Heart left ventricle (tissue), 16 donors: ENCODE measurements at regions not wholly inside any gene's neighbourhood (a gene's known extent, or its start where the extent isn't known, plus 50 kb on each side); places are given as distances from the start of the nearest gene placed in this dataset.
"Not testable (repeated sequence)": the region's sequence is repeated elsewhere in the genome, so short reads cannot be mapped to it uniquely, and the experiment has no call there.

Source experiments
- ATAC-seq, 4 donors: fragments of 200-7000 bp; cut with Tn5 transposase; one replicate each; pipeline ENCODE4 v1.9.1; 2020 to 2022; ENCODE audit warnings: moderate library complexity in 4 of 4, mild to moderate bottlenecking in 3 of 4, moderate number of reproducible peaks in 1 of 4
- DNase-seq, 5 donors: peaks; one replicate each; pipeline ENCODE4 v3.0.0-alpha.2; 2020
- H3K27ac ChIP-seq, 12 donors: fragments of 200-600 bp; sonication (generic) in 4 of 12; one replicate each; pipeline versions ENCODE4 v1.5.0 to v1.8.0; 2016 to 2022; ENCODE audit warnings: mild to moderate bottlenecking in 2 of 12
- H3K27me3 ChIP-seq, 9 donors: fragments of 200-600 bp; sonication (generic) in 2 of 9; one replicate each; pipeline versions ENCODE4 v1.5.1 to v1.8.0; 2016 to 2022; ENCODE audit warnings: mild to moderate bottlenecking in 3 of 9
- H3K36me3 ChIP-seq, 9 donors: fragments of 200-600 bp; sonication (generic) in 2 of 9; one replicate each; pipeline versions ENCODE4 v1.5.0 to v1.8.0; 2018 to 2022; ENCODE audit warnings: mild to moderate bottlenecking in 2 of 9
- H3K4me1 ChIP-seq, 12 donors: fragments of 200-600 bp; sonication (generic) in 4 of 12; one replicate each; pipeline versions ENCODE4 v1.5.0 to v1.8.0; 2016 to 2022; ENCODE audit warnings: mild to moderate bottlenecking in 3 of 12
- H3K4me3 ChIP-seq, 12 donors: fragments of 200-600 bp; sonication (generic) in 4 of 12; one replicate each; pipeline versions ENCODE4 v1.5.0 to v1.8.0; 2017 to 2022; ENCODE audit warnings: mild to moderate bottlenecking in 9 of 12, moderate library complexity in 4 of 12
- H3K9me3 ChIP-seq, 12 donors: fragments of 200-600 bp; sonication (generic) in 4 of 12; one replicate each; pipeline versions ENCODE4 v1.5.0 to v1.8.0; 2016 to 2022; ENCODE audit warnings: mild to moderate bottlenecking in 1 of 12
- WGBS, 4 donors: extraction: QIAGEN DNeasy Blood & Tissue Kit in 2 of 4; methylation state at CpG; one replicate each; pipeline versions ENCODE4 v1.1.5 to v1.1.7; 2013 to 2018; 5-methylcytosine and 5-hydroxymethylcytosine counted together
- intact Hi-C, 10 donors: fragments of 100-400 bp; cut with DNase I; formaldehyde crosslinking; loops; one replicate each; pipeline versions ENCODE4 v1.11.1 to v1.14.2; 2022
- donor health status: ischemic (EF 13 %, LVEDD 7.1; RV severe dilation, severe dysfunction).
- donor health status: healthy with polysubstance abuse.
- donor health status: DM: no; HTN: yes; CAD: no.
- donor health status: DM: no; HTN: no; CAD: no.
- donor health status: ischemic (EF 25% LVEDD 6.9; RV normal size, moderate dysfunction).
- donor health status: ischemic (EF 25% LVEDD 5.7; RV mildly dilated, moderate dysfunction).
- donor health status: healthy.
- donor health status: DM: yes; HTN: yes; CAD: no.
- donor health status: ischemic (EF 35%, LVEDD 5.7; RV mildly dilated, moderate dysfunction).
- donor health status: nonischemic (EF 11% LVEDD 7.7; RV severe dilation, severe dysfunction).
- donor health status: DM: yes; HTN: yes; CAD: no.
- donor health status: PGD.
- donor health status: ischemic (EF 29% LVEDD 5.4; RV normal size, mild dysfunction).
- donor health status: nonischemic (EF 23%, LVEDD 6.1; RV moderate dilation, normal function).

DNA sequence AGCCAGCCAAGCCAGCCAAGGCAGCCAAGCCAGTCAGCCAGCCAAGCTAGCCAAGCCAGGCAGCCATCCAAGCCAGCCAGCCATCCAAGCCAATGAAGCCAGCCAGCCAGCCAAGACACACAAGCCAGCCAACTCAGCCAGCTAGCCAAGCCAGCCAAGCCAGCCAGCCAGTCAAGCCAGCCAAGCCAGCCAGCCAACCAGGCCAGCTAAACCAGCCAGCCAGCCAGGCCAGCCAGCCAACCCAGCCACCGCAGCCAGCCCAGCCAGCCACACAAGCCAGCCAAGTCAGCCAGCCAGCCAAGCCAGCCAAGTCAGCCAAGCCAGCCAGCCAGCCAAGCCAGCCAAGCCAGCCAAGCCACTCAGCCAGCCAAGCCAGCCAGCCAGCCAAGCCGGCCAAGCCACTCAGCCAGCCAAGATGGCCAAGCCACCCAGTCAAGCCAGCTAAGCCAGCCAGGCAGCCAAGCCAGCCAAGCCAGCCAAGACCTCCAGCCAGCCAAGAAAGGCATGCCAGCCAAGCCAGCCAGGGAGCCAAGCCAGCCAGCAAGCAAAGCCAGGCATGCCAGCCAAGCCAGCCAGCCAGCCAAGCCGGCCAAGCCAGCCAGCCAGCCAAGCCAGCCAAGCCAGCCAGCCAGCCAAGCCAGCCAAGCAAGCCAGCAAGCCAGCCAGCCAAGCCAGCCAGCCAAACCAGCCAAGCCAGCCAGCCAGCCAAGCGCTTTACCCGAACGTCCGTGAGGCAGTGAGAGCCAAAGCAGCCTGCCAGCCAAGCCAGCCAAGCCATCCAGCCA, 335.7 kb upstream of the PLGLB2 start:
- H3K9me3 ChIP-seq, intact Hi-C loops, H3K4me1 ChIP-seq, H3K36me3 ChIP-seq, H3K27ac ChIP-seq, H3K27me3 ChIP-seq, H3K4me3 ChIP-seq, ATAC-seq: not testable (repeated sequence)
- WGBS, 4 donors, result 50 to 100% (median 93%) methylated on average over 1 to 3 of the region's 7 CpGs
- DNase-seq, result peak in 1 of 5 donors; percentile 79

DNA sequence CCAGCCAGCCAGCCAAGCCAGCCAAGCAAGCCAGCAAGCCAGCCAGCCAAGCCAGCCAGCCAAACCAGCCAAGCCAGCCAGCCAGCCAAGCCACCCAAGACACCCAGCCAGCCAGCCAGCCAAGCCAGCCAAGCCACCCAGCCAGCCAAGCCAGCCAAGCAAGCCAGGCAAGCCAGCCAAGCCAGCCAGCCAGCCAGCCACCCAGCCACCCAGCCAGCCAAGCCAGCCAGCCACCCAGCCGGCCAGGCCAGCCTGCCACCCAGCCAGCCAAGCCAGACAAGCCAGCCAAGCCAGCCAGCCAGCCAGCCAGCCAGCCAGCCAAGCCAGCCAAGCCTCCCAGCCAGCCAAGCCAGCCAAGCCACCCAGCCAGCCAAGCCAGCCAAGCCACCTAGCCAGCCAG, 333.6 kb upstream of the PLGLB2 start:
- WGBS, 4 donors, result 40 to 69% (median 51%) methylated on average over 1 of the region's 1 CpG
- intact Hi-C loops, ATAC-seq: not testable (repeated sequence)

DNA sequence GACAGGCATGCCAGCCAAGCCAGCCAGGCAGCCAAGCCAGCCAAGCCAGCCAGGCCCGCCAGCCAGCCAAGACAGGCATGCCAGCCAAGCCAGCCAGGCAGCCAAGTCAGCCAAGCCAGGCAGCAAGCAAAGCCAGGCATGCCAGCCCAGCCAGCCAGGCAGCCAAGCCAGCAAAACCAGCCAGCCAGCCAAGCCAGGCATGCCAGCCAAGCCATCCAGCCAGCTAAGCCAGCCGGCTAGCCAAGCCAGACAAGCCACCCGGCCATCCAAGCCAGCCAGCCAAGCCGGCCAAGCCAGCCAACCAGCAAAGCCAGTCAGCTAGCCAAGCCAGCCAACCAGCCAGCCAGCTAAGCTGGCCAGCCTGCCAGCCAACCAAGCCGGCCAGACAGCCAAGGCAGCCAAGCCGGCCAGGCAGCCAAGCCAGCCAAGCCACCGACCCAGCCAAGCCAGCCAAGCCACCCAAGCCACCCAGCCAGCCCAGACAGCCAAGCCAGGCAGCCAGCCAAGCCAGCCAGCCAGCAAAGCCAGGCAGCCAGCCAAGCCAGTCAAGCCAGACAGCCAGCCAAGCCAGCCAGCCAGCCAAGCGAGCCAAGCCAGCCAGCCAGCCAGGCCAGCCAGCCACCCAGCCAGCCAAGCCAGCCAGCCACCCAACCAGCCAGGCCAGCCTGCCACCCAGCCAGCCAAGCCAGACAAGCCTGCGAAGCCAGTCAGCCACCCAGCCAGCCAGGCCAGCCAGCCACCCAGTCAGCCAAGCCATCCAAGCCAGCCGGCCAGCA, 332.9 kb upstream of the PLGLB2 start:
- intact Hi-C loops, H3K36me3 ChIP-seq, ATAC-seq, H3K27ac ChIP-seq, H3K9me3 ChIP-seq, H3K27me3 ChIP-seq, H3K4me3 ChIP-seq, H3K4me1 ChIP-seq: not testable (repeated sequence)
- DNase-seq, result peak in 1 of 5 donors; percentile 76
- 85 to 92% (median 89%) methylated on average over 2 to 9 of the region's 10 CpGs; no CpG with 5 or more reads in 1 of the 4 donors for WGBS, 4 donors

More for the DNA sequence above, 333.6 kb upstream of the PLGLB2 start:
- H3K4me3 ChIP-seq, H3K36me3 ChIP-seq, H3K4me1 ChIP-seq, H3K27me3 ChIP-seq, H3K9me3 ChIP-seq, H3K27ac ChIP-seq: not testable (repeated sequence)
- DNase-seq, result peak in 1 of 5 donors; percentile 66

DNA sequence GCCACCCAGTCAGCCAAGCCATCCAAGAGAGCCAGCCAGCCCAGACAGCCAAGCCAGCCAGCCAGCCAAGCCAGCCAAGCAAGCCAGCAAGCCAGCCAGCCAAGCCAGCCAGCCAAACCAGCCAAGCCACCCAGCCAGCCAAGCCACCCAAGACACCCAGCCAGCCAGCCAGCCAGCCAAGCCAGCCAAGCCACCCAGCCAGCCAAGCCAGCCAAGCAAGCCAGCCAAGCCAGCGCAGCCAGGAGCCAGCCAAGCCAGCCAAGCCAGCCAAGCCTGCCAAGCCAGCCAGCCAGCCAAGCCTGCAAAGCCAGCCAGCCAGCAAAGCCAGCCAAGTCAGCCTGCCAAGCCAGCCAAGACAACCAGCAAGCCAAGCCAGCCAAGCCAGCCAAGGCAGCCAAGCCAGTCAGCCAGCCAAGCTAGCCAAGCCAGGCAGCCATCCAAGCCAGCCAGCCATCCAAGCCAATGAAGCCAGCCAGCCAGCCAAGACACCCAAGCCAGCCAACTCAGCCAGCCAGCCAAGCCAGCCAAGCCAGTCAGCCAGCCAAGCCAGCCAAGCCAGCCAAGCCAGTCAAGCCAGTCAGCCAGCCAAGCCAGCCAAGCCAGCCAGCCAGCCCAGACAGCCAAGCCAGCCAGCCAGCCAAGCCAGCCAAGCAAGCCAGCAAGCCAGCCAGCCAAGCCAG, 332.2 kb upstream of the PLGLB2 start:
- 25 to 88% (median 82%) methylated on average over 1 of the region's 1 CpG; no CpG with 5 or more reads in 1 of the 4 donors for WGBS, 4 donors

DNA sequence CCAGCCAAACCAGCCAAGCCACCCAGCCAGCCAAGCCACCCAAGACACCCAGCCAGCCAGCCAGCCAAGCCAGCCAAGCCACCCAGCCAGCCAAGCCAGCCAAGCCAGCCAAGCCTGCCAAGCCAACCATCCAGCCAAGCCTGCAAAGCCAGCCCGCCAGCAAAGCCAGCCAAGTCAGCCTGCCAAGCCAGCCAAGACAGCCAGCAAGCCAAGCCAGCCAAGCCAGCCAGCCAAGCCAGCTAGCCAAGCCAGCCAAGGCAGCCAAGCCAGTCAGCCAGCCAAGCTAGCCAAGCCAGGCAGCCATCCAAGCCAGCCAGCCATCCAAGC, 331.7 kb upstream of the PLGLB2 start:
- intact Hi-C loops, H3K9me3 ChIP-seq, H3K4me3 ChIP-seq, H3K4me1 ChIP-seq, H3K27ac ChIP-seq, ATAC-seq, H3K36me3 ChIP-seq, H3K27me3 ChIP-seq: not testable (repeated sequence)
- 52 to 98% (median 84%) methylated on average over 1 of the region's 1 CpG; no CpG with 5 or more reads in 1 of the 4 donors for WGBS, 4 donors
- peak in 3 of 5 donors; percentile 34 to 75 (median 49) for DNase-seq

More for the DNA sequence above, 332.2 kb upstream of the PLGLB2 start:
- H3K4me3 ChIP-seq, ATAC-seq, intact Hi-C loops, H3K4me1 ChIP-seq, H3K9me3 ChIP-seq, H3K27me3 ChIP-seq, H3K36me3 ChIP-seq, H3K27ac ChIP-seq: not testable (repeated sequence)
- peak in 2 of 5 donors; percentile 49 to 76 for DNase-seq

DNA sequence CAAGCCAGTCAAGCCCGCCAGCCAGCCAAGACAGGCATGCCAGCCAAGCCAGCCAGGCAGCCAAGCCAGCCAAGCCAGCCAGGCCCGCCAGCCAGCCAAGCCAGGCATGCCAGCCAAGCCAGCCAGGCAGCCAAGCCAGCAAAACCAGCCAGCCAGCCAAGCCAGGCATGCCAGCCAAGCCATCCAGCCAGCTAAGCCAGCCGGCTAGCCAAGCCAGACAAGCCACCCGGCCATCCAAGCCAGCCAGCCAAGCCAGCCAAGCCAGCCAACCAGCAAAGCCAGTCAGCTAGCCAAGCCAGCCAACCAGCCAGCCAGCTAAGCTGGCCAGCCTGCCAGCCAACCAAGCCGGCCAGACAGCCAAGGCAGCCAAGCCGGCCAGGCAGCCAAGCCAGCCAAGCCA, 330.7 kb upstream of the PLGLB2 start:
- H3K4me3 ChIP-seq, H3K4me1 ChIP-seq, DNase-seq, H3K27me3 ChIP-seq, H3K9me3 ChIP-seq, ATAC-seq, H3K27ac ChIP-seq, H3K36me3 ChIP-seq, intact Hi-C loops: not testable (repeated sequence)
- 90 to 91% methylated on average over 3 of the region's 6 CpGs; no CpG with 5 or more reads in 2 of the 4 donors for WGBS, 4 donors

DNA sequence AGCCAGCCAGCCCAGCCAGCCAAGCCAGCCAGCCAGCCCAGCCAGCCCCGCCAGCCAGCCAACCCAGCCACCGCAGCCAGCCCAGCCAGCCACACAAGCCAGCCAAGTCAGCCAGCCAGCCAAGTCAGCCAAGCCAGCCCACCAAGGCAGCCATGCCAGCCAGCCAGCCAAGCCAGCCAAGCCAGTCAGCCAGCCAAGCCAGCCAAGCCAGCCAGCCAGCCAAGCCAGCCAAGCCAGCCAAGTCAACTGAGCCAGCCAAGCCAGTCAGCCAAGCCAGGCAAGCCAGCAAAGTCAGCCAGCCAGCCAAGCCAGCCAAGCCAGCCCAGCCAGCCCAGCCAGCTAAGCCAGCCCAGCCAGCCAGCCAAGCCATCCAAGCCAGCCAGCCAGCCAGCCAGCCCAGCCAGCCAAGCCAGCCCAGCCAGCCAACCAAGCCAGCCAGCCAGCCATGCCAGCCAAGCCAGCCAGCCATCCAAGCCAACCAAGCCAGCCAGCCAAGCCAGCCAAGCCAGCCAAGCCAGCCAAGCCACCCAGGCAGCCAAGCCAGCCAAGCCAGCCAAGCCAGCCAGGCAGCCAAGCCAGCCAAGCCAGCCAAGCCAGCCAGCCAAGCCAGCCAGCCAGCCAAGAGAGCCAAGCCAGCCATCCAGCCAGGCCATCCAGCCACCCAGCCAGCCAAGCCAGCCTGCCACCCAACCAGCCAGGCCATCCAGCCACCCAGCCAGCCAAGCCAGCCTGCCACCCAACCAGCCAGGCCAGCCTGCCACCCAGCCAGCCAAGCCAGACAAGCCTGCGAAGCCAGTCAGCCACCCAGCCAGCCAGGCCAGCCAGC, 329.9 kb upstream of the PLGLB2 start:
- 86 to 100% (median 92%) methylated on average over 1 to 3 of the region's 3 CpGs for WGBS, 4 donors
- peak in 1 of 5 donors; percentile 56 for DNase-seq
- H3K36me3 ChIP-seq, H3K27ac ChIP-seq, H3K27me3 ChIP-seq, intact Hi-C loops, ATAC-seq, H3K4me1 ChIP-seq, H3K4me3 ChIP-seq, H3K9me3 ChIP-seq: not testable (repeated sequence)

DNA sequence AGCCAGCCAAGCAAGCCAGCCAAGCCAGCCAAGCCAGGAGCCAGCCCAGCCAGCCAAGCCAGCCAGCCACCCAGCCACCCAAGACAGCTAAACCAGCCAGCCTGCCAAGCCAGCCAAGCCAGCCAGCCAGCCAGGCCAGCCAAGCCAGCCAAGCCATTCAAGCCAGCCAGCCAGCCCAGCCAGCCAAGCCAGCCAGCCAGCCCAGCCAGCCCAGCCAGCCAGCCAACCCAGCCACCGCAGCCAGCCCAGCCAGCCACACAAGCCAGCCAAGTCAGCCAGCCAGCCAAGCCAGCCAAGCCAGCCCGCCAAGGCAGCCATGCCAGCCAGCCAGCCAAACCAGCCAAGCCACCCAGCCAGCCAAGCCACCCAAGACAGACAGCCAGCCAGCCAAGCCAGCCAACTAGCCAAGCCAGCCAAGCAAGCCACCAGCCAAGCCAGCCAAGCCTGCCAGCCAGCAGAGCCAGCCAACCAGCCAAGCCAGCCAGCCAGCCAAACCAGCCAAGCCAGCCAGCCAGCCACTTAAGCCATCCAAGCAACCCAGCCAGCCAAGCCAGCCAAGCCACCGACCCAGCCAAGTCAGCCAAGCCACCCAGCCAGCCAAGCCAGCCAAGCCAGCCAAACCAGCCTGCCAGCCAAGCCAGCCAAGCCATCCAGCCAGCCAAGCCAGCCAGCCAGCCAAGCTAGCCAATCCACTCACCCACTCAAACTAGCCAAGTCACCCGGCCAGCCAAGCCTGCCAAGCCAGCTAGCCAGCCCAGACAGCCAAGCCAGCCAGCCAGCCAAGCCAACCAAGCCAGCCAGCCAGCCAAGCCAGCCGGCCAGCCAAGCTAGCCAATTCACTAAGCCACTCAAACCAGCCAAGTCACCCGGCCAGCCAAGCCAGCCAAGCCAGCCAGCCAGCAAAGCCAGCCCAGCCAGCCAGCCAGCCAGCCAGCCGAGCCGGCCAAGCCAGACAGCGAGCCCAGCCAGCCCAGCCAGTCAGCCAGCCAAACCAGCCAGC, 328.8 kb upstream of the PLGLB2 start:
- ATAC-seq, H3K27ac ChIP-seq, H3K9me3 ChIP-seq, intact Hi-C loops, H3K27me3 ChIP-seq, H3K4me1 ChIP-seq, H3K4me3 ChIP-seq, H3K36me3 ChIP-seq: not testable (repeated sequence)
- 78 to 83% (median 80%) methylated on average over 5 to 8 of the region's 9 CpGs for WGBS, 4 donors
- peak in 1 of 5 donors; percentile 64 for DNase-seq

DNA sequence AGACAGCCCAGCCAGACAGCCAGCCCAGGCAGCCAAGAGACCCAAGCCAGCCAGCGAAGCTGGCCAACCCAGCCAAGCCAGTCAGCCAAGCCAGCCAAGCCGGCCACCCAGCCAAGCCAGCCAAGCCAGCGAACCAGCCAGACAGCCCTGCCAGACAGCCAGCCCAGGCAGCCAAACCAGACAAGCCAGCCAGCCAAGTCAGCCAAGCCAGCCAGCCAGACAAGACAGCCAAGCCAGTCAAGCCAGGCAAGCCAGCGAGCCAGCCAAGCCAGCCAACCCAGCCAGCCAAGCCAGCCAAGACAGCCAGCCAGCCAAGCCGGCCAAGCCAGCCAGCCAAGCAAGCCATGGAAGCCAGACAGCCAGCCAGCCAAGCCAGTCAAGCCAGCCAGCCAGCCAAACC, 327.9 kb upstream of the PLGLB2 start:
- 86 to 93% methylated on average over 2 of the region's 5 CpGs; no CpG with 5 or more reads in 2 of the 4 donors for WGBS, 4 donors
- H3K27ac ChIP-seq, H3K4me1 ChIP-seq, DNase-seq, intact Hi-C loops, H3K4me3 ChIP-seq, H3K9me3 ChIP-seq, H3K36me3 ChIP-seq, ATAC-seq, H3K27me3 ChIP-seq: not testable (repeated sequence)
